ENCODE measurements at regions not wholly inside any gene's neighbourhood (a gene's known extent, or its start where the extent isn't known, plus 50 kb on each side); places are given as distances from the start of the nearest gene placed in this dataset.

DNA sequence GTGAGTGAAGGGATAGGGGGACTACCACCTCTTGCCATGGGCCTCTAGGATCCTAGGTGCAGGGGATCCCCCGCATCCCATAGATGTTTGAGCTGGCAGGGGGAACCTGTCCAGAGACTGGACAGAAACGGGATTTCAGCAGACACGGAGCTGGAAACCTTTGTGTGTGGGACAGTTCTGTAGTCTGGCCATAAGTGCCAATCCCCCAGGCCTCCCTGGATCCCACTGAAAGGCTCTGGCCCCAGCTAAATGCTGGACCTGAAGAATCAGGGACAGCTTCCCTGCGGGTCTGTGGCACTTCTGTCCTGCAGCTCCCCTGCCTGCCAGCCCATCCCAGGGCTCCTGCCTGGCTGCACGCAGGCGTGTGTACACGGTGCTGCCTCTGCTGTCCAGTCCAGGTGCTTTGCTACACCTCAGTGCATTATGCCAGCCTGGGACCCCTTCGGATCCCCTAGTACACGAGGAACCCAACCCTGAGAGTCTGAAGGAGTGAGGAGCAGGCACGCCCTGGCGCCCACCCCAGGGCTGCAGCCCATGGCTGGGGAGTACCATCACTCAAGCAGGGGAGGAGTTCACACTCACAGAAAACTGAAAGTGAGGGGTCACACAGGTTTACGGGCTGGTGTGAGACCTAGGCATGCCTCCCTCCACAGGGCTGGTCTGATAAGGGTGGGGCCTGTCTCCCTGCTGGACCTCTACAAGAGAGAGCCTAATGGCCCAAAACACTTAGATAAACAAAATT lies 703.0 kb downstream of the ARAP2 start:
- Histone ChIP-seq H3K27ac (ENCODE audit: low read depth, low read length) (no peak overlapping the region), H3K4me1 (ENCODE audit: control insufficient read depth, insufficient read depth, low read length) (no peaks in the 10 kb centered on the region), H3K27me3 (ENCODE audit: control insufficient read depth, insufficient read depth, low read length) (no peaks in the 10 kb centered on the region), H3K36me3 (ENCODE audit: control insufficient read depth, insufficient read depth, low read length) (no peaks in the 10 kb centered on the region), H3K4me3 (ENCODE audit: low read depth, low read length) (no peak overlapping the region), H3K9me3 (ENCODE audit: control insufficient read depth, insufficient read depth, low read length) (peaks cover 1% of the 10 kb centered on the region)
- no peak for DNase-seq (ENCODE audit: low read depth in 4 of 6, low spot score in 6 of 6)
- 93% methylated on average over 9 of the region's 12 CpGs for WGBS (ENCODE audit: insufficient coverage)

DNA sequence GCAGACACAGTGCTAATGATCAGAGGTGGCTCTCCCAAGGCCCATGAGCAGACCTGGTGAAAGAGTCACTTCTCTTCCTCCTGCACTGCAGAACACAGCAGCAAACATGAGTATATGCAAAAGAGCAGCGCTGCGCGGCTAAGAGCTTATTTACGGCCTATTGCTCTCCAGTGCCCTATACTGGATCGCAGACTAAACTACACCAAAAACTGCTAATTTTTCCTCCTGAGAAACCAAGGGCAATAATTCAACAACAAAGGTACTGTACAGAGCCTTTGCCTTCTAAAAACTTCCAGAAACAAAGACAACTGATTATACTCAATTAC lies 702.5 kb downstream of the ARAP2 start:
- H3K27me3 ChIP-seq (ENCODE audit: control insufficient read depth, insufficient read depth, low read length) = no peaks in the 10 kb centered on the region
- H3K9me3 ChIP-seq (ENCODE audit: control insufficient read depth, insufficient read depth, low read length) = peaks cover 5% of the 10 kb centered on the region
- H3K36me3 ChIP-seq (ENCODE audit: control insufficient read depth, insufficient read depth, low read length) = no peaks in the 10 kb centered on the region
- no peak for DNase-seq (ENCODE audit: low read depth in 4 of 6, low spot score in 6 of 6)
- H3K4me3 ChIP-seq (ENCODE audit: low read depth, low read length) = no peak overlapping the region
- no peaks in the 10 kb centered on the region for H3K4me1 ChIP-seq (ENCODE audit: control insufficient read depth, insufficient read depth, low read length)
- no peak overlapping the region for H3K27ac ChIP-seq (ENCODE audit: low read depth, low read length)
- 92% methylated on average over 5 of the region's 5 CpGs for WGBS (ENCODE audit: insufficient coverage)

DNA sequence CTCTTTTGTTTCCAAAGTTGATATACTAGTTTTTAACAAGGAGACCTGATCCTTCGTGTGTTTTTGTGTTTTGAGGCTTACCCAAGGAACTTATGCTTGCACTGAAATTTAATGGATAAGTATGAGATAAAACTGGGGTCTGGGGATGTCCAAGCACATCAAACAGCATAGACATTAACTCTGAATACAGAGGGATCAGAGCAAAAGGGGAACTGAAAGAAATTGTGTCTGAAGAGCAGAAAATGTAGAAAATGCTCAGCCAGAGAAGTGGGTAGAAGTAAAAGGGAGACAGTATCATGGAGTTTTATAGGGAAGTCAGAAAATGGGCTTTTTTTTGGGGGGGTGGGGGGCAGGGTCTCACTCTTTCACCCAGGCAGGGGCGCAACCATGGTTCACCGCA lies 695.4 kb downstream of the ARAP2 start:
- Histone ChIP-seq H3K27me3 (ENCODE audit: control insufficient read depth, insufficient read depth, low read length) (no peaks in the 10 kb centered on the region), H3K4me3 (ENCODE audit: low read depth, low read length) (no peak overlapping the region), H3K4me1 (ENCODE audit: control insufficient read depth, insufficient read depth, low read length) (no peaks in the 10 kb centered on the region), H3K9me3 (ENCODE audit: control insufficient read depth, insufficient read depth, low read length) (peaks cover 4% of the 10 kb centered on the region), H3K36me3 (ENCODE audit: control insufficient read depth, insufficient read depth, low read length) (no peaks in the 10 kb centered on the region), H3K27ac (ENCODE audit: low read depth, low read length) (no peak overlapping the region)
- no CpG with 5 or more reads among the region's 3 CpGs for WGBS (ENCODE audit: insufficient coverage)
- DNase-seq (ENCODE audit: low read depth in 4 of 6, low spot score in 6 of 6) = no peak

DNA sequence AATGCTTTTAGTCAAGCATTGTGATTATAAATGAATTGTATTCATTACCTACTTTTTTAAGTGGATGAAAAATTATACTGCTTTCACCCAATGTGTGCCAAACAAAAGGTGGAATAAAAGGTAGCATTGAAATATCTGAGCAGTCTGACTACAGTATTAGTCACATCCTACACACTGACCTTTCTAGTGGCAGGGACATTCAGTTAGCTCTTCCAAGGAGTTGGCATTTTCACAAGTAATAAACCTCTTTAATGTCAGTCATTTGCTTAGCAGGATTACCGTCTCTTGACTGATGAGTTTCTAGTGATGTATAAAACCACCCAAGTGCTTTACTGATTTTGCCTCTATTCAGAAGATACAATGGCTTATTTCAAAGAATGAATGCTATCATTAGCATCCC lies 687.9 kb downstream of the ARAP2 start:
- Histone ChIP-seq H3K27ac (ENCODE audit: low read depth, low read length) (no peak overlapping the region), H3K4me3 (ENCODE audit: low read depth, low read length) (no peak overlapping the region), H3K27me3 (ENCODE audit: control insufficient read depth, insufficient read depth, low read length) (no peaks in the 10 kb centered on the region), H3K9me3 (ENCODE audit: control insufficient read depth, insufficient read depth, low read length) (peaks cover 6% of the 10 kb centered on the region), H3K36me3 (ENCODE audit: control insufficient read depth, insufficient read depth, low read length) (no peaks in the 10 kb centered on the region), H3K4me1 (ENCODE audit: control insufficient read depth, insufficient read depth, low read length) (no peaks in the 10 kb centered on the region)
- peak in 1 of 6 donors; percentile 14 for DNase-seq (ENCODE audit: low read depth in 4 of 6, low spot score in 6 of 6)
- no CpG with 5 or more reads among the region's 1 CpG for WGBS (ENCODE audit: insufficient coverage)

DNA sequence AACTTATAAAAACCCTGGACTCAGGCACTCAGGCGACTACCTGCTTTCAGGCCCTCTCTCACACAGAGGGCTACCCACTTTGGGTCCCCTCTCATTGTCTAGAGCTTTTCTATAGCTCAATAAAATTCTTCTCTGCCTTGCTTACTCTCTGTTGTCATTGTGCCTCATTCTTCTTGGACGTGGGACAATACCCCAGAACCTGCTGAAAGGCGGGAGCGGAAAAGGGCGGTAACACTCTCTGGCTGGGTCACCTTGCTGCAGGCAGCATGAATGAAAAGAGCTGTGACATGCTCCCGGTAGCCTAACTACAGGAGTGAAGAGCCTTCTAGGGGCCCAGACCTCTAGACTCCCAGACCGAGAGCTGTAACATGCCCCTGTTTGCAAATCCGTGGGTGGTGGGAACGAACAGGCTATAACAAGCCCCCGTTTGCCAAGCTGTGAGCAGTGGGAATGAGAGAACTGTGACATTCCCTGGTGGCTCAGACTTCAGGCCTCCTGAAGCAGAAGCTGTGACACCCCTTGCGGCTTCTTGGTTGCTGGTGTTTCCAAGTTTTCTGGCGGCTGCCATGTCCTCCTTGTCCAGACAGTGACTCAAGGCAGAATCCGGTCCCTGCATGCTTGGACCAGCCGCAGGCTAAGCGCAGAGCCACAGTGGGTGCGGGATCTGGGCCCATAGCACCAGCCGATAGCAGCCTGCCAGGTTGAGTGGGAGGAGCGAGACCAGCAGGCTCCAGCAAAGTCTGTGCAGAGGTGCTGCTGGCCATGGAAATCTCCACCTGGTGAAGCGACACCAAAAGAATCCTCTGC lies 684.6 kb downstream of the ARAP2 start:
- no peak overlapping the region for H3K4me3 ChIP-seq (ENCODE audit: low read depth, low read length)
- 94% methylated on average over 18 of the region's 19 CpGs for WGBS (ENCODE audit: insufficient coverage)
- no peak for DNase-seq (ENCODE audit: low read depth in 4 of 6, low spot score in 6 of 6)
- H3K4me1 ChIP-seq (ENCODE audit: control insufficient read depth, insufficient read depth, low read length) = no peaks in the 10 kb centered on the region
- H3K36me3 ChIP-seq (ENCODE audit: control insufficient read depth, insufficient read depth, low read length) = no peaks in the 10 kb centered on the region
- H3K27ac ChIP-seq (ENCODE audit: low read depth, low read length) = no peak overlapping the region
- peaks cover 6% of the 10 kb centered on the region for H3K9me3 ChIP-seq (ENCODE audit: control insufficient read depth, insufficient read depth, low read length)
- H3K27me3 ChIP-seq (ENCODE audit: control insufficient read depth, insufficient read depth, low read length) = no peaks in the 10 kb centered on the region

DNA sequence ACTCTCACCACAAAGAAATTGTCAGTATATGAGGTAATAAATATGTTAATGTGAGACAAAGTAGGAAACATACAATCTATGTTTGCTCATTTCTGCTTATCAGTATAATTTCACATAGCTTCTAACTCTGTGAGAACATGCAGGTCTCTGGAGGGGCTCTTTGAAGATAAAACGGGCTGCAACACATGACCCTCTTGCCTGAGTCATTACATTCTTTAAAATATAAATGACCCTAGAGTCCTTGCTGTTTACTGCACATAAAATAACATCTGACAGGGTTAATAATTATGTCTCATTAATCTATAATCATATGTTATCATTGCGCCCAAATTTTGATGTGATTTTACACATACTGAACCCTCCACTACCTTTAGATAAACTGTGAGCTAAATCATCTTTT lies 681.5 kb downstream of the ARAP2 start:
- no peak overlapping the region for H3K4me3 ChIP-seq (ENCODE audit: low read depth, low read length)
- no CpG with 5 or more reads among the region's 2 CpGs for WGBS (ENCODE audit: insufficient coverage)
- H3K27ac ChIP-seq (ENCODE audit: low read depth, low read length) = no peak overlapping the region
- peaks cover 6% of the 10 kb centered on the region for H3K9me3 ChIP-seq (ENCODE audit: control insufficient read depth, insufficient read depth, low read length)
- no peaks in the 10 kb centered on the region for H3K4me1 ChIP-seq (ENCODE audit: control insufficient read depth, insufficient read depth, low read length)
- DNase-seq (ENCODE audit: low read depth in 4 of 6, low spot score in 6 of 6) = no peak
- H3K36me3 ChIP-seq (ENCODE audit: control insufficient read depth, insufficient read depth, low read length) = no peaks in the 10 kb centered on the region
- no peaks in the 10 kb centered on the region for H3K27me3 ChIP-seq (ENCODE audit: control insufficient read depth, insufficient read depth, low read length)

DNA sequence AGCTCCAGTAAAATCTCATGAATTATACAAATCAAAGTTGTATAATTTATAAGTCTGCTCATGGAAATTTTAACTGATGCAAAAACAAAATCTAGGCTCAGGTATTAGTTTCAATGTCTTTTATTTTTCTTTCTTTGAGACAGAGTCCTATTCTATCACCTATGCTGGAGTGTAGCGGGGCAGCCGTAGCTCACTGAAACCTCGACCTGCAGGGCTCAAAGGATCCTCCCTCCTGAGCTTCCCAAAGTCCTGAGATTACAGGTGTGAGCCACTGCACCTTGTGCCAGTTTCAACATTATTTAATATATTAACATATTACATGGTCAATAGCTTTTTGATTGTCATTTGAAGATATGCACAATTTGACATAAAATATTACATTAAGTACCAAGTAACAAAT lies 678.7 kb downstream of the ARAP2 start:
- Histone ChIP-seq H3K27me3 (ENCODE audit: control insufficient read depth, insufficient read depth, low read length) (no peaks in the 10 kb centered on the region), H3K4me3 (ENCODE audit: low read depth, low read length) (no peak overlapping the region), H3K4me1 (ENCODE audit: control insufficient read depth, insufficient read depth, low read length) (no peaks in the 10 kb centered on the region), H3K36me3 (ENCODE audit: control insufficient read depth, insufficient read depth, low read length) (no peaks in the 10 kb centered on the region), H3K9me3 (ENCODE audit: control insufficient read depth, insufficient read depth, low read length) (peaks cover 2% of the 10 kb centered on the region), H3K27ac (ENCODE audit: low read depth, low read length) (no peak overlapping the region)
- DNase-seq (ENCODE audit: low read depth in 4 of 6, low spot score in 6 of 6) = no peak
- WGBS (ENCODE audit: insufficient coverage) = no CpG with 5 or more reads among the region's 3 CpGs

DNA sequence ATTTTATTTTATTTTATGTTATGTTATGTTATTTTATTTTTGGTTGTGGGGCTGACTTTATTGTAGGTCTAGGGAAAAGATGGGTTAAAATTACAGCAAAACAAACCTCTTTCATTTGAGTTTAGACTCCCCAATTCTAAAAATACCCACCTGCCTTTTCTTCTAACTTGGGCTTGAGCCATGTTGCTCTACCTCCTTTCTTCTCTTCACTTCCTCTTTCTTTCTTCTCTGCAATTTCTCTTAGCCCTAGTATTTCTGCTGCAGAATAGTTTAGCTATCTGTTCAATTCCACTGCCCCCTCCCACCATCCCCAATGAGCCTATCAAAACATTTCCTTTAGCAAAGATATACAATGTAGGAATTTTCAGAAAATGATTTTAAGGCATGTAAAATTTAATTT lies 653.3 kb downstream of the ARAP2 start:
- Histone ChIP-seq H3K4me1 (ENCODE audit: control insufficient read depth, insufficient read depth, low read length) (no peaks in the 10 kb centered on the region), H3K9me3 (ENCODE audit: control insufficient read depth, insufficient read depth, low read length) (no peaks in the 10 kb centered on the region), H3K27ac (ENCODE audit: low read depth, low read length) (no peak overlapping the region), H3K36me3 (ENCODE audit: control insufficient read depth, insufficient read depth, low read length) (no peaks in the 10 kb centered on the region), H3K27me3 (ENCODE audit: control insufficient read depth, insufficient read depth, low read length) (no peaks in the 10 kb centered on the region), H3K4me3 (ENCODE audit: low read depth, low read length) (no peak overlapping the region)
- DNase-seq (ENCODE audit: low read depth in 4 of 6, low spot score in 6 of 6) = no peak

DNA sequence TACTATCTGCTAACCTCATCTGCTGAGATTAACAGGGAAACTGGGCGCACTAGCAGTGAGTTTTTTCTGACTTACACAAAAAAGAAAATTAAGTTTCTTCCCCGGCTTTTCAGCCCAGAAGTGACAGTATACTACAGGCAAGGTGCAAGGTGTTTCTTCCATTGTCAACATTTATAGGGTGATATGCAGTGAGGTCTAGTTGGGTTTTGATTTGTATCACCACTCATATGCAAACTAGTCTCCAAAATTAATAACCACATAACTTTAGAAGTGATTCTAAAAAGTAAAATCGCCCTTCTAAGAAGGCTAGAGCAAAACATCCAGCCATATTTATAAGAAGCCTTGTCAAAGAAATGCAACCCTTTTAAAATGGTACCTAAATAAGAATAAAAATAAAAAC lies 640.1 kb downstream of the ARAP2 start:
- Histone ChIP-seq H3K4me1 (ENCODE audit: control insufficient read depth, insufficient read depth, low read length) (no peaks in the 10 kb centered on the region), H3K9me3 (ENCODE audit: control insufficient read depth, insufficient read depth, low read length) (no peaks in the 10 kb centered on the region), H3K4me3 (ENCODE audit: low read depth, low read length) (no peak overlapping the region), H3K36me3 (ENCODE audit: control insufficient read depth, insufficient read depth, low read length) (no peaks in the 10 kb centered on the region), H3K27me3 (ENCODE audit: control insufficient read depth, insufficient read depth, low read length) (no peaks in the 10 kb centered on the region), H3K27ac (ENCODE audit: low read depth, low read length) (no peak overlapping the region)
- DNase-seq (ENCODE audit: low read depth in 4 of 6, low spot score in 6 of 6) = no peak
- WGBS (ENCODE audit: insufficient coverage) = no CpG with 5 or more reads among the region's 3 CpGs

DNA sequence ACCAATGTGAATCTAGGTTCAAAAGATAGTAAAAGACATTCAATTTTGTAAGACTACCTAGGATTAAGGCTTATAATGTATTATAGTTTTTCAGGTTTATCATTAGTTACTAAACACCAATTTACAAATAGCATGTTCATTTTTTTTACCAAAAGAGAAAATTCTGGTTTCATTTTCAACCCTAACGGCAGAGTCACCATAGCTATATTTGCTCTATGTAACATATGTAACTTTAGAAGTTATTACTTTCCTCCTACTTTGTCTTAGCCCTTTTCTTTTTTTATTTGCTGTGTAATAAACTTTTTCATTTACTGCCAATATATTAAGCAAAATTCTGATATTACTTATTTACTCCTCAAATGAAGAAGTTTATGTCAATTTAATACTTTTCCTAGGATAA lies 639.6 kb downstream of the ARAP2 start:
- Histone ChIP-seq H3K27me3 (ENCODE audit: control insufficient read depth, insufficient read depth, low read length) (no peaks in the 10 kb centered on the region), H3K4me1 (ENCODE audit: control insufficient read depth, insufficient read depth, low read length) (no peaks in the 10 kb centered on the region), H3K27ac (ENCODE audit: low read depth, low read length) (no peak overlapping the region), H3K36me3 (ENCODE audit: control insufficient read depth, insufficient read depth, low read length) (no peaks in the 10 kb centered on the region), H3K9me3 (ENCODE audit: control insufficient read depth, insufficient read depth, low read length) (no peaks in the 10 kb centered on the region), H3K4me3 (ENCODE audit: low read depth, low read length) (no peak overlapping the region)
- WGBS (ENCODE audit: insufficient coverage) = no CpG with 5 or more reads among the region's 1 CpG
- DNase-seq (ENCODE audit: low read depth in 4 of 6, low spot score in 6 of 6) = no peak
